OCI-LY7 (cell line): ENCODE measurements at regions not wholly inside any gene's neighbourhood (a gene's known extent, or its start where the extent isn't known, plus 50 kb on each side); places are given as distances from the start of the nearest gene placed in this dataset.

ENCODE experiments used
- BruUV-seq: library from RNA; stranded (reverse); fragments of 400-500 nt; replicated peaks from 2 replicates; lab custom pipeline; 2021; lab: Mats Ljungman, UMichigan
- CTCF ChIA-PET: fragments of 300-600 bp; sonication (Branson Sonifier 250); formaldehyde crosslinking; loops from one replicate; lab custom pipeline; 2022; ENCODE audit warnings: antibody characterized with exemption; ENCODE audit not compliant: unreplicated experiment; lab: Charles Lee
- POLR2A ChIA-PET: fragments of 300-600 bp; sonication (Branson Sonifier 250); formaldehyde crosslinking; loops from one replicate; lab custom pipeline; 2022; ENCODE audit warnings: antibody characterized with exemption; lab: Charles Lee
- DNase-seq: peaks from one replicate; pipeline ENCODE4 v3.0.0-alpha.2; 2015; ENCODE audit warnings: low spot score
- H2AFZ ChIP-seq: fragments of 200-600 bp; sonication (generic), shearing (Covaris generic); 2 replicates; pipeline ENCODE4 v1.6.1; 2014; ENCODE audit warnings: mild to moderate bottlenecking, antibody characterized with exemption, low read length, moderate library complexity
- H3K27ac ChIP-seq: fragments of 200-600 bp; sonication (generic); 2 replicates; pipeline ENCODE4 v1.5.1; 2014; ENCODE audit warnings: mixed run types, low read depth, mild to moderate bottlenecking, moderate library complexity, low read length, inconsistent platforms; ENCODE audit not compliant: poor library complexity, severe bottlenecking
- H3K36me3 ChIP-seq: fragments of 200-600 bp; sonication (generic); 2 replicates; pipeline ENCODE4 v1.6.1; 2014; ENCODE audit warnings: mild to moderate bottlenecking, antibody characterized with exemption, low read length, moderate library complexity, mixed read lengths; ENCODE audit not compliant: insufficient read depth
- H3K4me1 ChIP-seq: fragments of 200-600 bp; sonication (generic); 2 replicates; pipeline ENCODE4 v1.5.1; 2014; ENCODE audit warnings: mild to moderate bottlenecking, low read length; ENCODE audit not compliant: insufficient read depth, poor library complexity, severe bottlenecking
- H3K4me2 ChIP-seq: fragments of 200-600 bp; sonication (generic); 2 replicates; pipeline ENCODE4 v1.6.1; 2014; ENCODE audit warnings: mild to moderate bottlenecking, low read length
- H3K4me3 ChIP-seq: fragments of 200-600 bp; sonication (generic); 2 replicates; pipeline ENCODE4 v1.5.1; 2014; ENCODE audit warnings: mild to moderate bottlenecking, low read depth, low read length; ENCODE audit not compliant: poor library complexity, severe bottlenecking
- H3K79me2 ChIP-seq: fragments of 200-600 bp; sonication (generic); 2 replicates; pipeline ENCODE4 v1.6.1; 2016; ENCODE audit warnings: low read depth, mild to moderate bottlenecking, low read length, moderate library complexity, mixed read lengths; ENCODE audit not compliant: insufficient read depth
- H3K9me2 ChIP-seq: fragments of 200-600 bp; sonication (generic); 2 replicates; pipeline ENCODE4 v1.6.1; 2016; ENCODE audit warnings: mild to moderate bottlenecking, low read length, mixed read lengths; ENCODE audit not compliant: insufficient read depth
- H3K9me3 ChIP-seq: fragments of 200-600 bp; sonication (generic); 2 replicates; pipeline ENCODE4 v1.6.1; 2014; ENCODE audit warnings: mild to moderate bottlenecking, mixed run types, low read length, mixed read lengths
- H4K20me1 ChIP-seq: fragments of 200-600 bp; sonication (generic); 2 replicates; pipeline ENCODE4 v1.6.1; 2014; ENCODE audit warnings: mild to moderate bottlenecking, antibody characterized with exemption, low read length, moderate library complexity, mixed read lengths; ENCODE audit not compliant: insufficient read depth
- EZH2phosphoT487 ChIP-seq: fragments of 200-600 bp; sonication (generic); IDR thresholded peaks from 2 replicates; pipeline ENCODE4 v1.6.1; 2018; ENCODE audit warnings: low read depth, borderline replicate concordance, mild to moderate bottlenecking, mixed run types, antibody characterized with exemption, low read length, moderate library complexity, mixed read lengths
- intact Hi-C: fragments of 100-400 bp; cut with micrococcal nuclease; formaldehyde crosslinking; loops from one replicate; pipeline ENCODE4 v1.10.0; 2022; ENCODE audit not compliant: unreplicated experiment
- TF ChIP-seq, protein P1 (sequence below): fragments of 200-600 bp; sonication (generic); conservative IDR thresholded peaks from 2 replicates; pipeline ENCODE4 v1.5.1; 2014; ENCODE audit warnings: mild to moderate bottlenecking, antibody characterized with exemption, low read length, moderate library complexity, mixed read lengths

DNA sequence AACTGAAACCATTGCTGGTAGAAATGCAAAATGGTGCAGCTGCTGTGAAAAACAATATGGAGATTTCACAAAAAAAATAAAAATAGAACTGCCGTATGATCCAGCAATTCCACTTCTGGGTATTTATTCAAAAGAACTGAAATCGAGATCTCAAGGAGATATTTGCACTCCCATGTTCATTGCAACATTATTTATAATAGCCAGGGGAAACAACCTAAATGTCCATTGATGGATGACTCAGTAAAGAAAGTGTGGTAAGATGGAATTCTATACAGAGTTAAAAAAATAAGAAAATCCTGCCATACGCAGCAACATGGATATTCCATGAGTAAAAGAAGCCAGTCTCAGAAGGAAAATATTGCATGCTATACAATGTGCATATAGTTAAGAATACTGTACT lies 290.6 kb upstream of the GHITM start:
- ChIA-PET POLR2A (no interaction called here), CTCF (no interaction called here)
- BruUV-seq: no TSS peak

DNA sequence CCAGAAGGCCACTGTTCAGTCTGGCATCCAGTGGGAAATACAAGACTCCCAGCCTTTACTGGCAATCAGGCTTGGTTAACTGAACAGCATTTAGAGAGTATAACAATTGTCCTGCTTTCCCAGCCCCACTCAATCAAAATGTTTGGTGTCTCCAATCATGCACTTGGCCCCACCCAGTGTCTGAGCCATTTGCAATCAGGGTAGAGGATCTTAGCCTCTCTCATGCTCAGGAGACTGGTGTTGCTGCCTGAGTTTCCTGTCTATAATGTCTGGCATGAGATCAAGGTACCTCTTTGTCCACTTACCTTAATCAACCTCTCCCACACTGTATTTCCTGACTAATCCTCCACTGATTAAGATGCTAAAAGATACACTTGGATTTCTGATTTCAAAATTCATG lies 290.2 kb upstream of the GHITM start:
- intact Hi-C loops: no loop called here
- H3K4me2 ChIP-seq: no peak overlapping the region
- DNase-seq: no peak

More for the DNA sequence above, 290.6 kb upstream of the GHITM start:
- no peak overlapping the region for H2AFZ ChIP-seq
- no peaks in the 10 kb centered on the region for H4K20me1 ChIP-seq
- intact Hi-C loops: no loop called here
- H3K36me3 ChIP-seq: no peaks in the 10 kb centered on the region
- no peaks in the 10 kb centered on the region for H3K9me2 ChIP-seq
- H3K9me3 ChIP-seq: no peaks in the 10 kb centered on the region
- no peak overlapping the region for H3K4me3 ChIP-seq
- no peak for DNase-seq
- H3K4me2 ChIP-seq: no peak overlapping the region
- H3K27ac ChIP-seq: no peak overlapping the region
- H3K79me2 ChIP-seq: no peaks in the 10 kb centered on the region
- no peaks in the 10 kb centered on the region for H3K4me1 ChIP-seq
- TF ChIP-seq, protein P1, sequence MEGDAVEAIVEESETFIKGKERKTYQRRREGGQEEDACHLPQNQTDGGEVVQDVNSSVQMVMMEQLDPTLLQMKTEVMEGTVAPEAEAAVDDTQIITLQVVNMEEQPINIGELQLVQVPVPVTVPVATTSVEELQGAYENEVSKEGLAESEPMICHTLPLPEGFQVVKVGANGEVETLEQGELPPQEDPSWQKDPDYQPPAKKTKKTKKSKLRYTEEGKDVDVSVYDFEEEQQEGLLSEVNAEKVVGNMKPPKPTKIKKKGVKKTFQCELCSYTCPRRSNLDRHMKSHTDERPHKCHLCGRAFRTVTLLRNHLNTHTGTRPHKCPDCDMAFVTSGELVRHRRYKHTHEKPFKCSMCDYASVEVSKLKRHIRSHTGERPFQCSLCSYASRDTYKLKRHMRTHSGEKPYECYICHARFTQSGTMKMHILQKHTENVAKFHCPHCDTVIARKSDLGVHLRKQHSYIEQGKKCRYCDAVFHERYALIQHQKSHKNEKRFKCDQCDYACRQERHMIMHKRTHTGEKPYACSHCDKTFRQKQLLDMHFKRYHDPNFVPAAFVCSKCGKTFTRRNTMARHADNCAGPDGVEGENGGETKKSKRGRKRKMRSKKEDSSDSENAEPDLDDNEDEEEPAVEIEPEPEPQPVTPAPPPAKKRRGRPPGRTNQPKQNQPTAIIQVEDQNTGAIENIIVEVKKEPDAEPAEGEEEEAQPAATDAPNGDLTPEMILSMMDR: no peak

GRCh38 chr10:83852146-83852545 lies 287.2 kb upstream of the GHITM start:
- no peak overlapping the region for H3K4me3 ChIP-seq
- no peaks in the 10 kb centered on the region for H3K4me1 ChIP-seq
- no peak overlapping the region for H3K4me2 ChIP-seq
- no TSS peak for BruUV-seq
- intact Hi-C loops: no loop called here
- no peaks in the 10 kb centered on the region for H3K9me2 ChIP-seq
- no peak overlapping the region for H3K27ac ChIP-seq
- no peaks in the 10 kb centered on the region for H3K9me3 ChIP-seq
- CTCF ChIA-PET: no interaction called here
- H4K20me1 ChIP-seq: no peaks in the 10 kb centered on the region
- no peaks in the 10 kb centered on the region for H3K79me2 ChIP-seq
- no peak for DNase-seq
- POLR2A ChIA-PET: no interaction called here
- H3K36me3 ChIP-seq: no peaks in the 10 kb centered on the region
- H2AFZ ChIP-seq: no peak overlapping the region
- TF ChIP-seq EZH2phosphoT487: no peak
- TF ChIP-seq, protein P1: no peak

More for the DNA sequence above, 290.2 kb upstream of the GHITM start:
- H3K4me1 ChIP-seq: no peaks in the 10 kb centered on the region
- no peak overlapping the region for H3K27ac ChIP-seq
- no peaks in the 10 kb centered on the region for H3K36me3 ChIP-seq
- H3K79me2 ChIP-seq: no peaks in the 10 kb centered on the region
- no peaks in the 10 kb centered on the region for H3K9me3 ChIP-seq
- no peaks in the 10 kb centered on the region for H4K20me1 ChIP-seq
- H3K4me3 ChIP-seq: no peak overlapping the region
- TF ChIP-seq EZH2phosphoT487: no peak
- TF ChIP-seq, protein P1: no peak
- H2AFZ ChIP-seq: no peak overlapping the region
- CTCF ChIA-PET: no interaction called here
- BruUV-seq: no TSS peak
- H3K9me2 ChIP-seq: no peaks in the 10 kb centered on the region
- POLR2A ChIA-PET: no interaction called here
